ENCODE measurements at regions not wholly inside any gene's neighbourhood (a gene's known extent, or its start where the extent isn't known, plus 50 kb on each side); places are given as distances from the start of the nearest gene placed in this dataset.

DNA sequence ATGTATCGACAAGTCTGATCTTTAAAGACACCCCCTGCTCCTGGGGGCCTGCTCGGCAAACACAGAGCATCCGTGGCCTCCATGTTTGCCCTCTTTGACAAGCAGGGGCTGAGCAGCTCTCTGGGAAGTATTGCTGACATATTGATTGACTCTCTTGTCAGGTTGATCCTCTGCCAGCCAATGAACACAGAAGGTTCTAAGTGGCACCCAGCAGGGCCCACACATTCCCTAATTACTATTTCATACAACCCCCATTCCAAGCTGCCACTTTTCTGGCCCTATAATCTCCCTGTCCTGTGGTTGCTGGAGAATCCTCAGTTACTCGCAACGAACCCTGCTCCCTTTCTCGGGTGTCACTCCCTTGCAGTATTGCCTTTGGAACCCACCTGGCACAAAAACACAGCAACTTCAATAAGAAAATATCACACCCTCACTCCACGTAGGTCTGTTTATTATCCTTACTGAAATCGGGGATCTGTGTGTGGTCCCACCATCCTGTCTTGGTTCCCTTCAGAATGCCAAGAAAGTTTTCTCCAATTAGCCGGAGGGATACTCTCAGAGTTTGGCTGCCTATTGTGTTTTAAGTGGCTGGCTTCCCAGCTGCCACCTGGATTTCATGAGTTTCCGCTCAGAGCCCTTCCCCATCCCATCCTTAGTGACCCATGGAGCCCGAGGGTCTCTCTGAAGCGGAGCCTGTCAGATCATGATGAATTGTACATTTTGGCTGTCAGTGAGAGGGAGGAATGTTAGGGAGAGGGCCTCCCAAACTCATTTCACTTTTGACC lies 249.0 kb upstream of the WWC1 start:
- Histone ChIP-seq H3K36me3 (ENCODE audit: control insufficient read depth, insufficient read depth, low read length) (no peaks in the 10 kb centered on the region), H3K4me1 (ENCODE audit: control insufficient read depth, insufficient read depth, low read length) (no peaks in the 10 kb centered on the region), H3K9ac (ENCODE audit: low read length) (no peak overlapping the region), H3K4me3 (ENCODE audit: low read length) (no peak overlapping the region), H3K9me3 (ENCODE audit: control insufficient read depth, low read length) (no peaks in the 10 kb centered on the region), H3K27me3 (ENCODE audit: control insufficient read depth, insufficient read depth, low read length) (peaks cover 10% of the 10 kb centered on the region)

DNA sequence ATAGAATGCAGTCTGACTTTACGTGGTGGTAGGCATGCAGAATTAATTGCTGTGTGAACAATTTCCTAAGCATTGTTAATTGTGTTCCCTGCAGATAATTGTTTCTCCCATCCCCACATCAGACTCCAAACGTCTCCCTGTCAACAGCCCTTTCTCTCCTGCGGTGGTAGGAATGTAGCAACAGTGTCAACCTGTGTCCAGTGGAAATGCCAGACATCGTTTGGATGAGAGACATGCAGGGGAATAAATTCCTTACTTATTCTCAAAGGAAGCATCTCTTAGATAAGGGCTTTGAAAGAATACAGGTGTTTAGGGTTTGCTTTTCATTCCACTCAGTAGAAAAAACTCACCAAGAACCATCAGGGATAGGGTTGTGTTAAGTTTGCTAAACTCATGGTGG lies 245.3 kb upstream of the WWC1 start:
- Histone ChIP-seq H3K9me3 (ENCODE audit: control insufficient read depth, low read length) (no peaks in the 10 kb centered on the region), H3K36me3 (ENCODE audit: control insufficient read depth, insufficient read depth, low read length) (no peaks in the 10 kb centered on the region), H3K4me1 (ENCODE audit: control insufficient read depth, insufficient read depth, low read length) (no peaks in the 10 kb centered on the region), H3K27me3 (ENCODE audit: control insufficient read depth, insufficient read depth, low read length) (no peaks in the 10 kb centered on the region), H3K4me3 (ENCODE audit: low read length) (no peak overlapping the region), H3K9ac (ENCODE audit: low read length) (no peak overlapping the region)

- H3K27me3 ChIP-seq (ENCODE audit: control insufficient read depth, insufficient read depth, low read length) = no peaks in the 10 kb centered on the region
- no peak overlapping the region for H3K9ac ChIP-seq (ENCODE audit: low read length)
- H3K4me1 ChIP-seq (ENCODE audit: control insufficient read depth, insufficient read depth, low read length) = no peaks in the 10 kb centered on the region
- no peaks in the 10 kb centered on the region for H3K9me3 ChIP-seq (ENCODE audit: control insufficient read depth, low read length)
- no peaks in the 10 kb centered on the region for H3K36me3 ChIP-seq (ENCODE audit: control insufficient read depth, insufficient read depth, low read length)
- H3K4me3 ChIP-seq (ENCODE audit: low read length) = no peak overlapping the region
Observed at GRCh38 chr5:168047043-168047668, 244.3 kb upstream of the WWC1 start.

DNA sequence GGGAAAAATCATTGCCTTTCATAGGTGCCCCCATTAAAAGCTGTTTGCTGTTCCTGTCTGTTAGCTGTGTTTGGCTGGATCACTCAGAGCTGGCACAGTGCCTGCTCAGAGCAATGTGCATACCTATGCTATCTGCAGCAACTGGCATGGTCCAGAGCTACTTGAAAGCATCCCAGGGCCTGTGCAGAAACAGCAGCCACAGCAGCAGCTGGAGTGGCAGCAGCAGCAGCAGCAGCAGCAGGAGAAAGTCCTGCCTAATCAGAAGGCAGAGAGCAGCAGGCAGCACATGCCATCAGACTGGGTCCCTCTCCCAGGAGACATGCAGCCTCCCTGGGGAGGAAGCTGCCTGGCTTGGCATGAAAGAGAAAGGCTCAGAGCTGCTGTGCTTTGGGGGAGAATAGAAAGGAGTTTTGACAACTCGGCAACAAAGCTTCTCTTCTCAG lies 243.8 kb upstream of the WWC1 start:
- Histone ChIP-seq H3K36me3 (ENCODE audit: control insufficient read depth, insufficient read depth, low read length) (no peaks in the 10 kb centered on the region), H3K4me1 (ENCODE audit: control insufficient read depth, insufficient read depth, low read length) (no peaks in the 10 kb centered on the region), H3K9me3 (ENCODE audit: control insufficient read depth, low read length) (no peaks in the 10 kb centered on the region), H3K9ac (ENCODE audit: low read length) (no peak overlapping the region), H3K4me3 (ENCODE audit: low read length) (no peak overlapping the region), H3K27me3 (ENCODE audit: control insufficient read depth, insufficient read depth, low read length) (no peaks in the 10 kb centered on the region)

DNA sequence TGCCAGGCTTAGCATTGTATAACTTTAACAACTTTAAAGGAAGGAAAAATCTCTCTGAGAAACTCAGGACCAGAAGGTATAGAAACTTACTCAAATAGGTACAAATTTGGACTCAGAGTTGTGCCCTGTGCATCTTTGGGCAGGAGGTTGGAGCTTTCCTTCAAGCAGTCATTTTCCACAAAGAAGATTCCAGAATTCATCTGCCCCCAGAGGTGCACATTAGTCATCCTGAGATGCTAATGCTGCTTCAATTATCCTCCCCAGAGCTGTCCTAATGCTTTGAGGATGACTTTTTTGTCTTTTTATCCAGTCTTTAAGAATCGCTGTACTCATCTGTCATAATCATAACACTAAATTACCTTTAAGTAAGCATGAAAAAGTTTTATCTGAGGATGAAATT lies 243.0 kb upstream of the WWC1 start:
- no peak overlapping the region for H3K4me3 ChIP-seq (ENCODE audit: low read length)
- H3K9me3 ChIP-seq (ENCODE audit: control insufficient read depth, low read length) = no peaks in the 10 kb centered on the region
- H3K4me1 ChIP-seq (ENCODE audit: control insufficient read depth, insufficient read depth, low read length) = no peaks in the 10 kb centered on the region

GRCh38 chr5:168052686-168053085 lies 238.8 kb upstream of the WWC1 start:
- no peak overlapping the region for H3K4me3 ChIP-seq (ENCODE audit: low read length)
- H3K9me3 ChIP-seq (ENCODE audit: control insufficient read depth, low read length) = no peaks in the 10 kb centered on the region
- H3K36me3 ChIP-seq (ENCODE audit: control insufficient read depth, insufficient read depth, low read length) = no peaks in the 10 kb centered on the region
- H3K27me3 ChIP-seq (ENCODE audit: control insufficient read depth, insufficient read depth, low read length) = no peaks in the 10 kb centered on the region
- H3K9ac ChIP-seq (ENCODE audit: low read length) = no peak overlapping the region
- H3K4me1 ChIP-seq (ENCODE audit: control insufficient read depth, insufficient read depth, low read length) = no peaks in the 10 kb centered on the region

More for the DNA sequence above, 243.0 kb upstream of the WWC1 start:
- Histone ChIP-seq H3K9ac (ENCODE audit: low read length) (no peak overlapping the region), H3K27me3 (ENCODE audit: control insufficient read depth, insufficient read depth, low read length) (no peaks in the 10 kb centered on the region), H3K36me3 (ENCODE audit: control insufficient read depth, insufficient read depth, low read length) (no peaks in the 10 kb centered on the region)

- no peaks in the 10 kb centered on the region for H3K36me3 ChIP-seq (ENCODE audit: control insufficient read depth, insufficient read depth, low read length)
- no peaks in the 10 kb centered on the region for H3K4me1 ChIP-seq (ENCODE audit: control insufficient read depth, insufficient read depth, low read length)
- no peaks in the 10 kb centered on the region for H3K27me3 ChIP-seq (ENCODE audit: control insufficient read depth, insufficient read depth, low read length)
- no peaks in the 10 kb centered on the region for H3K9me3 ChIP-seq (ENCODE audit: control insufficient read depth, low read length)
- H3K4me3 ChIP-seq (ENCODE audit: low read length) = no peak overlapping the region
- H3K9ac ChIP-seq (ENCODE audit: low read length) = no peak overlapping the region
Observed at GRCh38 chr5:168054091-168054490, 237.4 kb upstream of the WWC1 start.

DNA sequence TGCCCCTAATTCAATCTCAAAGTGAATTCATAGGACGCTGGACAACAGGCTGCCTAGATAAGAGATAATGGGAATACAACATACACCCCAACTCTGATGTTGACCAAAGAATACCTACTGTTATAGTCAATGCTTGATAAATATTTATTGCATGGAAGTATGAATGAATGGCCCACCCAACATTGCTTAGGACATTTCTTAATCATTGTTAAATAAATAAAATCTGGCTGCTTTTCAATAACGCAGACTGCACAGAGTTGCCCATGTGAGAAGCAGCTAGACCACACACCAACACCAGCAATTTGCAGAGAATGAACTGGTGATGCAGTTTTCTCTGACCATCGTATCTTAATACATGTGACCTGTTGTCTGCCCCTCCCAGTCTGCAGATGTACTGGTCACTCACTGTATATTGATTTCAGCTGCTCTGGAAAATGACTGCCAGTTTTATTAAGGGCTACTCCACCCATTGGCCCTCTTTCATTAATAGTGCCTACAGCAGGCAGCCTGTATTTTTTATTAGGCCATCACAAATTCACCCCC lies 236.2 kb upstream of the WWC1 start:
- Histone ChIP-seq H3K36me3 (ENCODE audit: control insufficient read depth, insufficient read depth, low read length) (no peaks in the 10 kb centered on the region), H3K9me3 (ENCODE audit: control insufficient read depth, low read length) (no peaks in the 10 kb centered on the region), H3K27me3 (ENCODE audit: control insufficient read depth, insufficient read depth, low read length) (no peaks in the 10 kb centered on the region), H3K9ac (ENCODE audit: low read length) (no peak overlapping the region), H3K4me3 (ENCODE audit: low read length) (no peak overlapping the region), H3K4me1 (ENCODE audit: control insufficient read depth, insufficient read depth, low read length) (no peaks in the 10 kb centered on the region)

GRCh38 chr5:168055961-168056360 lies 235.5 kb upstream of the WWC1 start:
- H3K4me3 ChIP-seq (ENCODE audit: low read length) = no peak overlapping the region
- H3K9me3 ChIP-seq (ENCODE audit: control insufficient read depth, low read length) = no peaks in the 10 kb centered on the region
- no peaks in the 10 kb centered on the region for H3K27me3 ChIP-seq (ENCODE audit: control insufficient read depth, insufficient read depth, low read length)
- H3K4me1 ChIP-seq (ENCODE audit: control insufficient read depth, insufficient read depth, low read length) = no peaks in the 10 kb centered on the region
- no peaks in the 10 kb centered on the region for H3K36me3 ChIP-seq (ENCODE audit: control insufficient read depth, insufficient read depth, low read length)
- H3K9ac ChIP-seq (ENCODE audit: low read length) = no peak overlapping the region

GRCh38 chr5:168056499-168057182 lies 234.8 kb upstream of the WWC1 start:
- Histone ChIP-seq H3K36me3 (ENCODE audit: control insufficient read depth, insufficient read depth, low read length) (no peaks in the 10 kb centered on the region), H3K4me1 (ENCODE audit: control insufficient read depth, insufficient read depth, low read length) (no peaks in the 10 kb centered on the region), H3K9ac (ENCODE audit: low read length) (no peak overlapping the region), H3K27me3 (ENCODE audit: control insufficient read depth, insufficient read depth, low read length) (no peaks in the 10 kb centered on the region), H3K9me3 (ENCODE audit: control insufficient read depth, low read length) (no peaks in the 10 kb centered on the region), H3K4me3 (ENCODE audit: low read length) (no peak overlapping the region)

GRCh38 chr5:168057905-168058304 lies 233.5 kb upstream of the WWC1 start:
- H3K9me3 ChIP-seq (ENCODE audit: control insufficient read depth, low read length) = no peaks in the 10 kb centered on the region
- no peaks in the 10 kb centered on the region for H3K36me3 ChIP-seq (ENCODE audit: control insufficient read depth, insufficient read depth, low read length)
- H3K4me1 ChIP-seq (ENCODE audit: control insufficient read depth, insufficient read depth, low read length) = no peaks in the 10 kb centered on the region
- H3K4me3 ChIP-seq (ENCODE audit: low read length) = no peak overlapping the region
- no peak overlapping the region for H3K9ac ChIP-seq (ENCODE audit: low read length)
- no peaks in the 10 kb centered on the region for H3K27me3 ChIP-seq (ENCODE audit: control insufficient read depth, insufficient read depth, low read length)

DNA sequence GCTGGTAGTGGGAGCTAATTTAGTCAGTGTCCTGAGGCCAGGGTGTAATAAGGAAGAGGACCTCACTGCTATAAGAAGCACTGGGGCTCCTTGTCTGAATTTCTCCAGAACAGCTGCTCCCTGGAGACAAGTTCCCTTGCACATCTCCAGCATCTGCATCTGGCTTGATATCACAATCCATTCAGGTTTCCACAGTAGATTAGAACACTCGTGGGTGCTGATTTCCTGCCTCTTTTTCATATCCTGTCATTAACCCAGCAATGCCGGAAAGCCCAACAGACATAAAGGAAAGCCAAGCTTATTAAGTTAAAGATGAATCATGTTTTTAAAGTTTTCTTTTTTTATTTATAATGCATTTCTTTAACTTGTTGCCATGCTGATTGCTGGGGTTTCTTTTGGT lies 232.3 kb upstream of the WWC1 start:
- no peaks in the 10 kb centered on the region for H3K36me3 ChIP-seq (ENCODE audit: control insufficient read depth, insufficient read depth, low read length)
- H3K27me3 ChIP-seq (ENCODE audit: control insufficient read depth, insufficient read depth, low read length) = no peaks in the 10 kb centered on the region
- H3K4me3 ChIP-seq (ENCODE audit: low read length) = no peak overlapping the region
- no peaks in the 10 kb centered on the region for H3K9me3 ChIP-seq (ENCODE audit: control insufficient read depth, low read length)
- H3K9ac ChIP-seq (ENCODE audit: low read length) = no peak overlapping the region
- H3K4me1 ChIP-seq (ENCODE audit: control insufficient read depth, insufficient read depth, low read length) = no peaks in the 10 kb centered on the region

All from mucosa of stomach (tissue), 1 donor.